ENCODE measurements at regions not wholly inside any gene's neighbourhood (a gene's known extent, or its start where the extent isn't known, plus 50 kb on each side); places are given as distances from the start of the nearest gene placed in this dataset.

DNA sequence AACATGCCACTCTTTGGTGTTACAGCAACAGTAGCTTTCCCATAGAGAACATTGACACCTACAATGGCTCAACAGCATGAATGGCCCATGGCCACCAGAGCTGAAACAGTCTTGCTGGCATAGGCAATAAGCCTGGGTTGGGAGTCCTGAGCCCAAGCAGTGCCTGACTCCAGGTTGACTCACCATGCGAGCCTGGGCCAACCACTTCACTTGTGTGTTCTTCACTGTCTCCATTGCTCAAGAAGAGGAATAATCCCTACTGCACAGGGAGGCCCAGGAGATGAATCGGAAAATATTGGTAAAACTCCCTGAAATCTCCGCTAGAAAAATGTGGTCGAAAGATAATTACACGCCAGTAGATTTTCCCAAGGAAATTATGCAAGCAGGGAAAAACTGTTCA, 89.2 kb upstream of the INHBA start:
- DNase-seq, result no peak

DNA sequence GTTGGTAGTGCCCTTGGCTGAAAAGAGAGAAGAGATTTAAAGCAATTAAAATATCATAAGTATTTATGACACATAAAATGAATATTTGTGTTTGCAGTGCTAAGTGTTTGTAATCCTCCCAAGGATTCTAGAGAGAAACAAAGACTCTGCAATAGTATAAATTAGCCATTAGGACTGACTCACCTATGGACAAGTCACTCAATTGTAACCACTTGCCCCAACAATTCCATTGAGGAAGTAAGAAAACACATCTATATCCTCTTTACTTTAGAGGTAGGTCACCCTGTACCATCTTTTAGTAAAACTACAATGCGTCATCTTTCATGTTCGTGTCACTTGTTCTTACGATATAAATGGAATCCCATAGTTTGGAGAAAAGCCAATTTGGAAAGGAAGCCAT, 85.7 kb upstream of the INHBA start:
- DNase-seq, result no peak

DNA sequence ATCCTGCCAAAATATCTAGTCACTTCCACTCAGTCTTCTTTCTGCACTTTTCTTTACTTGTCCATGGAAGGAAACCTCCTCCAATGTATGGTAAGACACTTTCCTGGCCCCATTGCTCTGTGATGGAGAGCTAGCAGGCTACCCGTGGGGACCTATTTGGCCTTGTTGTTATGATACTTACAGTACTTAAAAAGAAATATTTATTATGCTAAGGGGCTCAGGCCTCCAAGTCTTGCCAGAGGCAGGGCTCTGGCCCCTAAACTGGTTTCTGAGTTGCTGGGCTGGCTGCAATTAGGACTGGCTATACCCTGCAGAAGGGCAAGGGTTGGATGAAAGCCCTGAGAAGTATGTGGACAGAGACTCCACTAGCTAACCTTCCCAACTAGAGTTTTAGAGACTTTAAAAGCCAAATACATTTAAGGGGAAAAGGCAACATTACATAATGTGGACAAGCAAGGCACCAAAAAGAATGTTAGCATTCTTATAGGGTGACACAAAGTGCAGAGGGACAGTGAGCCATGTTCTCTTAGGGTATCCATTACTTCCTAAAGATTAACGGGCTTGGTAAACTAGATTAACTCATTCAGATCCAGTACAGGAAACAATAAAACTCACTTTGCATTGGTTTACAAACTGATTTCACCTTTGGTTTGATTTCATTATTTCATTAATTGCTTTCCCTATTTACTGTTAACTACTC, 84.9 kb upstream of the INHBA start:
- DNase-seq, result no peak

DNA sequence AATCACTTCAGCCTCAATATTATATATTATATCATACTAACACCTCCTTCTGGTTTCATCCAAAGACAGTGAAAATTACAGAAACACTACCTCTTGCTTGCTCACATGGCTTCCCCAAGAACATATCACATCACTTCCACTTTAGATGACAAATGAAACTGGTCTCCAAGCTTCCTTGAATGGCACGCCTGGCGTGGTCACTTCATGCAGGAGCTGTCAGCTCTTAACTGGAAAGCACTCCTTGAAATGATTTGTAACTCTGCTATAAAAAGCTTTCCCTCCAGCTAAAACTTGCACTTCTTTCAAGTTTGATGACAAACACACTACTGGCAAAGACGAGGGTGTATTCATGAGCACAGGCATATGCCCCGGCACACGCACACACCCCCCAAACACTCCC, 84.1 kb upstream of the INHBA start:
- DNase-seq, result no peak

DNA sequence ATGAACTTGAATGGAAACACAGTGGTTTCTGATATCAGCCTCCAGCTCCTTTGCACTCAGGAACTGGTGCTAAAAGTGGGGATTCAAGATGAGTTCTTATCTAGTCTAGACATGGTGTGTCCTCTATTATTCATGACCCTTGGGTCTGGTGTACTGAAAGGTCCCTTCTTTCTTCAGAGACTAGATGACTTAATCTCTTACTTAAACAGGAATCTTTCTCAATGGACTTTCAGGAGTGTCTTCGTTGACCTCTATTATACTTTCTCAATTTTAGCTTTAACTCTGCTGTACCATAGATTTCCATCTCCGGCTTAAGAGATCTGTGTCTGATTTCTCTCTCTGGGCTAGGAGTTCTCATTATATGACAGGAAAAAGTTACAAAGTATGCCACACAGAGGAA, 83.5 kb upstream of the INHBA start:
- no peak for DNase-seq

DNA sequence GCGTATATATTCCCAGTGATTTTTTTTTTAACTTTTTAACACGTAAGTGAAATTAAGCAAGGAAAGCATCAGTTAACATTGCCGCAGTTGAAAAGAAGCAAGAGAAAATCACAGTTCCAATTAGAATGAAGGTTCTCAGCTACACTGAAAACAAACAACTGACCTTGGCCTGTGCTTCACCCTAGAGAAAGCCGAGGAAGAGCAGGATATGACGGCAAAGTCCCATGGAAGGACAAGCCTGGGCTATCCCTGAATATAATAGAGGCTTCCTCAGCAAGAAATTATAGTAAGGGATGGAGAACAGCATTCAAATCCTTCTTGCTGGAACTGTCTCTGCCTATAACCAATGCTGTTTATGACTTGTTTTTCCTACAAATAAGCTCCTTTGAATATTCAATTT, 83.0 kb upstream of the INHBA start:
- DNase-seq, result no peak

DNA sequence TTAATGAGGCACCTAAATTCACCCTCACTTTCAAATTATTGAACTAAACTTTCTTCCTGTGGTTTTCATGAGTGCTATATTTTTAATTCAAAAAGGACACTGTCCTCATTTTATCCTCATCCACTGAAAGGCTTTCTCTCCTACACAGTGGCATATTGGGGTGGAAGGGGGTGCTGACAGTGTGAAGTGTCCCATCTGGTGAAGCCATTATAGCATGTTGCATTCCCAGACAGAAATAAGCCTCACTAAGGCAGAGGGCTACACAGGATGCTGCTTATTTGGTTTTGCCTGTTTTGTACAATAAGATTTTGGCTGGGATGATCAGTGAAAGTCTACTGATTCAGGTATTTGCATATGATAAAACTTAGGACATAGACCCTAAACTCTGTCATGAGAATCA, 82.4 kb upstream of the INHBA start:
- no peak for DNase-seq

DNA sequence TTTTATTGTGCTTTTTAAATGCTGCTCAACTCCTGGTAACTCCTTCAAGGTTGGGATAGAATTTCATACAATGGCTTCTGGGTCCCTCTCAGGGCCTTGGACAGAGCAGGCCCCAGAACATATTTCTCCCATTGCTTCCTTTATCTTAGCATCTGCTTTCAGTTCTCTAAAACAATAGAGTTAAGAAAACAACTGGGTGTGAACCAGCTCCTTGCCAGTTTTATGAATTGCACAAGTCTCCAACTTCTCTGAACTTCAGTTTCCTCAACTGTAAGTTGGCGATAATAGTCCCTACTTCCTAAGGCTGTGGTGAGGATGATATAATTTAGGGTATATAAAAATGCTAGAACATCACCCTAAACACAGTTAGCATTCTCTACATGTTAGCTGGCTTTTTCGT, 77.0 kb upstream of the INHBA start:
- no peak for DNase-seq

DNA sequence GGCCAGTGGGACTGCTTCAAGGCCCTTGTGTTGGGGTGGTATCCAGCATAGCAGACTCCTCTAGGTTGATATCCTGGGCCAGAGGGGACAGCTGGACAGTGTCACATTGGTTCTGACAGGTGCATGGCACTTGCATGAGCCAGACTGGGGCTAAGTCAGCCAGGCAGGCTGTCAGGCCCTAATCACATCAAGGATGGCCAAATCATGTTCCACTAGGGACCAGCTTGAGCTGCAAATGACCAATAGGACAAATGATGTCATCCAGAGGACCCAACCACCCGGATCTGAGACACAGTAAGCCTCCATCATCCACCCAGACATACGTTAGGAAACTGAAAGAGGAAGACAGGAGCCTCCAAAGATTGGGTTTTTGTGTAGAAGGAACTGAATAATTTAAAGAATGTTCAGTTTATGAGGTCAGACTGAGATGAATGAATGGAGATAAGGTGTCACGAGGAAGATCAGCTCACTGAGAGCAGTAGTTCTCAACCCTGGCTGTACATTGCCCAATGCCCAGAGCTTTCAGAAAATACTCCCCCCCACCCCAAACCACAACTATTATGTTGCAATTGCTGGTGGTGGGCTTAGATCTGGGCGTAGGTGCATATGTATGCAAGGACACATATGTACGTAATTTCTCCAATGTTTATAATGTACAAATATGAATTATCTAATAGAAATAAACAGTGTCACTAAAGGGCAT, 75.2 kb upstream of the INHBA start:
- no peak for DNase-seq

DNA sequence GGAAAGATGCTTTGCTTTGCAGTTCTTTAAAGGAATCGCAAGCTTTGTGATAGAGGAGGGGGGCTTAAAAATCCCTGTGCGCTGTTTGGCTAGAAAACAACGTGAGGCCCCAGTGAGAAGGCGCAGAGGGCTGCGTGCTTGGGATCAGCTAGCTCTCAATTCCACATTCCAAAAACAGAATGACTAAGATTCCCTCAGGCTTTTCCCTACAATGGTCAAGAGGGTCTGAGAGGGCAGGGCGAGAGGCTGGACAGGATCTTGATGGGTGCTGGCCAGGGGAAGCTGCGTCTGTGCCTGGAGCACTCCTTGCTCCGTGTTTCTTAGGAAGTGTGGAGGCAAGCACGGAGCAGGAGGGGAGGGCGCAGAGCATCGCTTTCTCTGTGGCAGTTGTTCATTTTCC, 72.1 kb upstream of the INHBA start:
- DNase-seq, result no peak

DNA sequence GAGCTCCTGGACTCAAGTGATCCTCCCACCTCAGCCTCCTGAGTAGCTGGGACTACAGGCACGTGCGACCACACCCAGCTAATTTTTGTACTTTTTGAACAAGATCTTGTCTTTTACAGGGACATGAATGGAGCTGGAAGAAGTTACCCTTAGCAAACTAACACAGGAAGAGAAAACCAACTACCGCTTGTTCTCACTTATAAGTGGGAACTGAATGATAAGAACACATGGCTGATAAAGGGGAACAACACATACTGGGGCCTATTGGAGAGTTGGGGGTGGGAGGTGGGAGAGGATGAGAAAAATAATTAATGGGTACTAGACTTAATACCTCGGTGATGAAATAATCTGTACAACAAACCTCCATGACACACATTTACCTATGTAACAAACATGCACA, 70.9 kb upstream of the INHBA start:
- no peak for DNase-seq

DNA sequence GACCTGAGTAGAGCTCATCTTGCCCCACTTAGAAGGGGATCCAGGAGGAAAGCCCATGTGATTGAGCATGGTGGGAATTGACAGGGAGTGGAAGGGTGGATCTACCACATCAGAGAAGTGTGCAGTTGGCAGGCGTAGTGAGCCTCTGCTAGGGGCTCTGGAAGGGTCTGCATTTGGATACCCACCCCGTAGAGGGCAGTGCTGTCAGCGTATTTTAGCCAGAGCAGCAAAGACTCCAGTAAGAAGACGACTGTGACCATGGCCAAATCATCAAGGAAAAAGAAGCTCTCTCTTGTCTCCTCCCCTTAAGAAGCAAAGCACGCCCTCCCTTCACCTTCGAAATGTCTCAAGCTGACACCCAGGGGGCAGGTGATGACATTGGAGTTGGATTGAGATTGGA, 68.8 kb upstream of the INHBA start:
- no peak for DNase-seq

DNA sequence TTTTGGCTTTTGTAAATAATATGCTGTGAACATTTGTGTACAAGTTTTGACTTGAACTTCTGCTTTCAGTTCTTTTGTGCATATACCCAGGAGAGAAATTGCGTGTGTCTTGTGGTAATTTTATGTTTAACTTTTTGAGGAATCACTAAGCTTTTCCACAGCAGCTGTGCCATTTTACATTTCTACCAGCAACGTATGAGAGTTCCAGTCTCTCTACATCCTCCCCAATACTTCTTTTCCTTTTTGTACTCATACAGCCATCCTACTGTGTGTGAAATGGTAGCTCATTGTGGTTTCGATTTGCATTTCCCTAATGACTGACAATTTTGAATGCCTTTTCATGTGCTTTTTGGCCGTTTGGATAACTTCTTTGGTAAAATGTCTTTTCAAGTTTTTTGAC, 66.3 kb upstream of the INHBA start:
- no peak for DNase-seq

DNA sequence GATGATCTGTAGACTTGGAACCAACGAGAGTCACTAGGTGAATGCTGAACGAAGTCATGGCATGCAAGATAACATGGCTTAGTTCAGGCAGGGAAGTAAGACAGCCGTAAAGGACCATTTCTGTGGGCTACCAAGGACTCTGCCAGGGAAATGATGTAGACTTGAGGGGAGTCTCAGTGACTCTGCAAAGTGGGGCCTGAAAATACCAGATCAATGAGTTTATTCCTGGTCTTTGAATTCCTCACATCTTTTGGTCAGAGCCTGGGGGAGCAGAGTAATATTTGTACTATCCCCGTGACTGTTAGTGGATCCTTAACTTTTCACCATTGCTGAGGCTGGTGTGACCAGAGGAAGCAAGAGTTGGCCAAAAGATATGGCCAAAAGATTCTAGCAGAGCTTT, 60.7 kb upstream of the INHBA start:
- no peak for DNase-seq

DNA sequence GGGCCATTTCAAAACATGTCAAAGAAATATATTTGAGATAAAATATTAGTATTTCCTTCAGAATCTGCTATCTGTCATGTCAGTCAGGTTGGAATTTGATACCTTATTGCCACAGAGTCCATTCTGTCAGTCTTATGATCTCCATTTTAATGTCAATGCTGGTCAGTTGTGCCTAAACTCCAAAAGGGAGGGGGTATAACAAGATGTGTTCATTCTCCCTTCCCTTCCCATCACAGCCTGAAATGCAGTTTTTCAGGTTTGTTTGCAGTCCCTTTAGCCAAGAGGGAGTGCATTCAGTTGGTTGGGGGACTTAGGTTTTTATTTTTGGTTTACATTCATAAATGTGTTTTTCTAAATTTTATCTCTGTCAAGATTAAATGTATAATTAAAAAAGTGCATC, 59.8 kb upstream of the INHBA start:
- no peak for DNase-seq

DNA sequence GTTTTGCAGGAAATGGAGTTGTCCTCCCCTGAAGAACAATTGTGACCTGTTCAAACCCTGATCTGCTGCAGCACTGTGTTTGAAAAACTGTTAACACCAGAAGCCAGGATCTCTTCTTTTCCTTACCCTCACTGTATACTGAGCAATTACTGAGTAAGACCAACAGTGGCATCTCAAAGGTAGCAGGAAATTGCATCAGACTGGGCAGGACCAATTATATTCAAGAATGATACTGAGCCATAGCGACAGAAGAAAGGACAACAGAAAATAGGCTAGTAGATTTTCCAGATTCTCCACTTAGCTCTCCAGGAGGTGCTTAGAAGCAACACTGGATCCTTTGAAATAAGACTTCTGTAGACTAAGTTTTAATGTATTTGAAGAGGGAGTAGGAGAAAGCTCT, 57.4 kb upstream of the INHBA start:
- no peak for DNase-seq

DNA sequence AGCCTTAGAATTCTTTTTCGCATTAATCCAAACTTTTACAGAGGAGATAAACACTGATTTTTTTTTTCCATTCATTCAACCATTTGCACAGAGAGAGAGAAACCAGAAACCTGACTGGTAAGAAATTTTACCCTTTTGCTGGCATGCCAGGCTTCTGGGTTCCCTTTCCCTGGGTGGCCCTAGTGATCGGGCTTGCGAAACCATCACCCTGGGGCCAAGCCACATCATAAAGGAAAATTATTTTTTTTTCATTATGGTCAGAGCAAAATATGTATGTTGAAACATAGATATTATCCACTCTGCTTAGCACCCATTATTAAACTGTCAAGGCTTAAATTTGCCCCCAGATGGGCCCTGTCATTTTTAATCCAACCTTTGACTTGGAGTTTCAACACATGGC, 55.4 kb upstream of the INHBA start:
- no peak for DNase-seq

DNA sequence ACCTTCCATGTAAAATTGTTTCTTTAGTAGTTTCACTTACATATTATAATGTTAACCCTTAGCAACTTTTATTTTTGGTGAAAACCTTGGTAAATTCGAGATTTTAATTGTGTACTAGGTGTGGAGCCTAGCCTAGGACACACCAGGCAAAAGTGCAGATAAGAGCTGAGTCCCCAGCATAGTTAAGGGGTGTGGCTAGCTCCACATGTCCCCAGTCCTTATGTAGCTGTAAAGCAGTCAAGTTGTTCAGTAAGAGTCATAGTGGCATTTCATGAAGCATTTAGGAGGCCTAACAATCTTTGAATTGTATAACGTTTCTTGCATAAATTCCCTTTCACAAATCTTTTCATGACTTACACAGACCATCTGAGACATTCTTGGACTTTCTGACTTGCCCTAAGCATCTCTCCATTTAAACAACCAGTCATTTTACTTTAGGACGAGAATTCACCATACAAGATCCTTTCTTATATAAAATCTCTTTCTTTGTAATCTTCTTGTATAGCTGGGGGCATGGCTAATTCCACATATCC, 53.8 kb upstream of the INHBA start:
- DNase-seq, result no peak

DNA sequence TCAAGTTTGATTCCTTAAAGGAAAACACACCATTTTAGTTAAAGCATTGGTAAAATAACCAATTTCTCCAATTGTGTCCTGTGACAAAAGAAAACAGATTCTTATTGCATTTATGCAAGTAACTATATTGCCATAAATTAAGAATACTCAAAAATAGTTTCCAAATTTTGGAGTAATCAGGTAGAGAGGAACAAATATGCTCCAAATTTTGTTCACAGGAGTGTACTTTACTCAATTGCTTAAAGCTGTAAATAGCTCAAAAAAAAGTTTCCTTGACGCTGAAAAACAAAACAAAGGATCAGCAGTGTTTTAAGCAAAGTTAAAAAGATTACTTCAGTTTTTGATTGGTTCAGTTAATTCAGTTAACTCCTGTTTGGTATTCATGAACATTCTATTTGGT, 52.2 kb upstream of the INHBA start:
- DNase-seq, result no peak

DNA sequence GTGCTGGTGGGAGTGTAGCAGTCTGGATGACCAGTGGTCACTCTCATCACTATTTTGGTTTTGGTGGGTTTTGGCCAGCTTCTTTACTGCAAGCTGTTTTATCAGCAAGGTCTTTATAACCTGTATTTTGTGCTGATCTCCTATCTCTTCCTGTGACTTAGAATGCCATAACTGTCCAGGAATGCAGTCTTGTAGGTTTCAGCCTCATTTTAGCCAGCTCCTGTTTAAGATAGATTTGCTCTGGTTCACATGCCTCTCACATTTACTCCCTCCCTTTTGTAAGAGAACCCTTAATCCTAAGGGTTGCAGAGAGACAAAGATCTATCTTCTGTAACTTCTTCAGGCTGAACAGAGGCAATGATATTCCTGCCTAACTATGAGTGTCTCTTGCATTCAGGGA, 51.2 kb upstream of the INHBA start:
- no peak for DNase-seq
